IMR-90 (cell line): ENCODE measurements at regions not wholly inside any gene's neighbourhood (a gene's known extent, or its start where the extent isn't known, plus 50 kb on each side); places are given as distances from the start of the nearest gene placed in this dataset.

Experiments
- ATAC-seq: fragments of 200-7000 bp; cut with Tn5 transposase; 2 replicates; pipeline ENCODE4 v1.9.1; 2020; ENCODE audit warnings: low read depth, mild to moderate bottlenecking, moderate library complexity
- BruUV-seq: library from RNA; stranded (reverse); fragments of 400-500 nt; replicated peaks from 2 replicates; lab custom pipeline; 2021; lab: Mats Ljungman, UMichigan
- CTCF ChIA-PET: fragments of 300-600 bp; formaldehyde crosslinking; extraction: SDS; loops from one replicate; lab custom pipeline; 2021; ENCODE audit warnings: antibody characterized with exemption; lab: Yijun Ruan, JAX
- POLR2A ChIA-PET: fragments of 300-600 bp; sonication (Branson Sonifier 250); formaldehyde crosslinking; loops from one replicate; lab custom pipeline; 2022; ENCODE audit warnings: antibody characterized with exemption; ENCODE audit not compliant: unreplicated experiment; lab: Charles Lee
- DNase-seq: peaks from one replicate; pipeline ENCODE4 v3.0.0; 2013
- H2AFZ ChIP-seq: replicated peaks from 2 replicates; pipeline ENCODE3; 2013; ENCODE audit warnings: low read length, mild to moderate bottlenecking; ENCODE audit not compliant: poor library complexity
- H2AK5ac ChIP-seq: 2 replicates; pipeline ENCODE4 v1.6.1; 2013; ENCODE audit warnings: low read depth, low read length, inconsistent platforms
- H2AK9ac ChIP-seq: replicated peaks from 2 replicates; pipeline ENCODE3; 2013; ENCODE audit warnings: mild to moderate bottlenecking, low read depth, low read length, moderate library complexity; ENCODE audit not compliant: poor library complexity
- H2BK120ac ChIP-seq: 2 replicates; pipeline ENCODE4 v1.6.1; 2013; ENCODE audit warnings: low read depth, low read length, inconsistent platforms
- H2BK15ac ChIP-seq: 3 replicates; pipeline ENCODE4 v1.6.1; 2013; ENCODE audit warnings: low read depth, low read length, inconsistent platforms
- H2BK20ac ChIP-seq: 2 replicates; pipeline ENCODE4 v1.6.1; 2013; ENCODE audit warnings: low read depth, mild to moderate bottlenecking, inconsistent platforms, low read length, moderate library complexity
- H2BK5ac ChIP-seq: 2 replicates; pipeline ENCODE4 v1.6.1; 2013; ENCODE audit warnings: mild to moderate bottlenecking, low read depth, low read length, inconsistent platforms; ENCODE audit not compliant: poor library complexity, severe bottlenecking
- H3K14ac ChIP-seq: replicated peaks from 2 replicates; pipeline ENCODE4 v1.6.1; 2013; ENCODE audit warnings: low read depth, low read length, inconsistent platforms
- H3K18ac ChIP-seq: 2 replicates; pipeline ENCODE4 v1.6.1; 2013; ENCODE audit warnings: low read depth, low read length, control low read depth
- H3K23ac ChIP-seq: 2 replicates; pipeline ENCODE4 v1.6.1; 2013; ENCODE audit warnings: low read depth, low read length, inconsistent platforms
- H3K27ac ChIP-seq: 2 replicates; pipeline ENCODE4 v1.5.1; 2013; ENCODE audit warnings: mild to moderate bottlenecking, control low read depth, low read length; ENCODE audit not compliant: insufficient read depth
- H3K27me3 ChIP-seq: 2 replicates; pipeline ENCODE4 v1.6.1; 2013; ENCODE audit warnings: low read length; ENCODE audit not compliant: control insufficient read depth, insufficient read depth
- H3K36me3 ChIP-seq: 2 replicates; pipeline ENCODE4 v1.6.1; 2013; ENCODE audit warnings: low read length, mixed read lengths; ENCODE audit not compliant: control insufficient read depth, insufficient read depth
- H3K4ac ChIP-seq: 2 replicates; pipeline ENCODE4 v1.6.1; 2013; ENCODE audit warnings: low read depth, low read length, inconsistent platforms
- H3K4me1 ChIP-seq: 2 replicates; pipeline ENCODE4 v1.6.1; 2013; ENCODE audit warnings: low read length, mixed read lengths; ENCODE audit not compliant: control insufficient read depth, insufficient read depth
- H3K4me2 ChIP-seq: 2 replicates; pipeline ENCODE4 v1.6.1; 2013; ENCODE audit warnings: low read depth, mild to moderate bottlenecking, control low read depth, low read length, moderate library complexity
- H3K4me3 ChIP-seq: 2 replicates; pipeline ENCODE4 v1.5.1; 2013; ENCODE audit warnings: low read depth, mild to moderate bottlenecking, control low read depth, low read length, moderate library complexity; ENCODE audit not compliant: insufficient read depth
- H3K56ac ChIP-seq: 2 replicates; pipeline ENCODE4 v1.6.1; 2013; ENCODE audit warnings: low read length, inconsistent platforms; ENCODE audit not compliant: insufficient read depth; ENCODE audit errors: extremely low read depth
- H3K79me1 ChIP-seq, 2 experiments: 2 replicates each; pipeline ENCODE4 v1.6.1; 2013; ENCODE audit warnings: low read length in 2 of 2, inconsistent platforms in 1 of 2, low read depth in 1 of 2
- H3K9ac ChIP-seq: 2 replicates; pipeline ENCODE4 v1.6.1; 2013; ENCODE audit warnings: low read depth, low read length, control low read depth
- H3K9me1 ChIP-seq: 2 replicates; pipeline ENCODE4 v1.6.1; 2013; ENCODE audit warnings: low read length, inconsistent platforms; ENCODE audit not compliant: insufficient read depth
- H3K9me3 ChIP-seq: 2 replicates; pipeline ENCODE4 v1.6.1; 2013; ENCODE audit warnings: low read length; ENCODE audit not compliant: control insufficient read depth, insufficient read depth
- H4K20me1 ChIP-seq: 2 replicates; pipeline ENCODE4 v1.6.1; 2013; ENCODE audit warnings: low read length, inconsistent platforms; ENCODE audit not compliant: insufficient read depth
- H4K5ac ChIP-seq: 2 replicates; pipeline ENCODE4 v1.6.1; 2013; ENCODE audit warnings: mild to moderate bottlenecking, low read depth, low read length, control low read depth
- H4K8ac ChIP-seq, 2 experiments: 2 replicates each; pipeline ENCODE4 v1.6.1; 2013; ENCODE audit warnings: low read depth in 2 of 2, low read length in 2 of 2, control low read depth in 1 of 2, inconsistent platforms in 1 of 2
- H4K91ac ChIP-seq: 2 replicates; pipeline ENCODE4 v1.6.1; 2013; ENCODE audit warnings: low read depth, low read length, inconsistent platforms; ENCODE audit not compliant: insufficient read depth
- BHLHE40 ChIP-seq: fragments of 150-350 bp; IDR thresholded peaks from 2 replicates; pipeline ENCODE4 v1.6.1; 2016; ENCODE audit warnings: mild to moderate bottlenecking, low read depth, low read length
- CEBPB ChIP-seq: IDR thresholded peaks from 2 replicates; pipeline ENCODE4 v1.6.1; 2012; ENCODE audit warnings: low read depth, low read length, improper control_type of control experiment
- CHD1 ChIP-seq: IDR thresholded peaks from 2 replicates; pipeline ENCODE4 v1.6.1; 2012; ENCODE audit warnings: low read depth, low read length, improper control_type of control experiment
- FOS ChIP-seq: fragments of 150-350 bp; IDR thresholded peaks from 2 replicates; pipeline ENCODE4 v1.6.1; 2016; ENCODE audit warnings: low read depth, low read length
- MAFK ChIP-seq: IDR thresholded peaks from 2 replicates; pipeline ENCODE4 v1.6.1; 2012; ENCODE audit warnings: low read depth, low read length, improper control_type of control experiment
- MAZ ChIP-seq: IDR thresholded peaks from 2 replicates; pipeline ENCODE4 v1.6.1; 2012; ENCODE audit warnings: low read depth, mild to moderate bottlenecking, low read length, improper control_type of control experiment, moderate library complexity, borderline replicate concordance
- MXI1 ChIP-seq: IDR thresholded peaks from 2 replicates; pipeline ENCODE4 v1.6.1; 2012; ENCODE audit warnings: low read depth, mild to moderate bottlenecking, low read length, moderate library complexity, borderline replicate concordance
- NFE2L2 ChIP-seq: fragments of 150-350 bp; IDR thresholded peaks from 2 replicates; pipeline ENCODE4 v1.6.1; 2016; ENCODE audit warnings: low read depth, mild to moderate bottlenecking, low read length
- POLR2A ChIP-seq: IDR thresholded peaks from 2 replicates; pipeline ENCODE4 v1.6.1; 2012; ENCODE audit warnings: mild to moderate bottlenecking, low read depth, low read length
- RAD21 ChIP-seq: IDR thresholded peaks from 2 replicates; pipeline ENCODE4 v1.6.1; 2012; ENCODE audit warnings: low read length, improper control_type of control experiment
- RCOR1 ChIP-seq: IDR thresholded peaks from 2 replicates; pipeline ENCODE4 v1.6.1; 2012; ENCODE audit warnings: mild to moderate bottlenecking, low read length, improper control_type of control experiment; ENCODE audit not compliant: insufficient replicate concordance
- RFX5 ChIP-seq: IDR thresholded peaks from 2 replicates; pipeline ENCODE4 v1.8.0; 2012; ENCODE audit warnings: low read depth, mild to moderate bottlenecking, low read length, moderate library complexity
- SMC3 ChIP-seq: fragments of 150-350 bp; IDR thresholded peaks from 2 replicates; pipeline ENCODE4 v1.6.1; 2016; ENCODE audit warnings: low read depth, mild to moderate bottlenecking, antibody characterized with exemption, low read length, moderate library complexity
- WGBS, 2 experiments: methylation state at CpG; one replicate each; pipeline versions ENCODE4 v1.1.5 to v1.1.7; 2013; ENCODE audit warnings: missing lambda C conversion rate in 2 of 2; ENCODE audit not compliant: insufficient read length in 1 of 2; ENCODE audit errors: extremely low coverage in 2 of 2; 5-methylcytosine and 5-hydroxymethylcytosine counted together
- dilution Hi-C: fragments of 300-500 bp; cut with HindIII; formaldehyde crosslinking; loops from one replicate; pipeline ENCODE4 v1.14.3; 2018; ENCODE audit warnings: low sequenced_read_pairs; ENCODE audit not compliant: unreplicated experiment
- in situ Hi-C: fragments of 300-500 bp; cut with MboI; formaldehyde crosslinking; loops from 3 replicates; pipeline ENCODE4 v1.14.3; 2019; ENCODE audit warnings: low sequenced_read_pairs, inconsistent platforms, mixed read lengths
- intact Hi-C: fragments of 100-400 bp; cut with micrococcal nuclease; formaldehyde crosslinking; loops from 2 replicates; pipeline ENCODE4 v1.10.0; 2022
- TF ChIP-seq, protein P1 (sequence below): conservative IDR thresholded peaks from 2 replicates; pipeline ENCODE4 v1.5.1; 2012; ENCODE audit warnings: mild to moderate bottlenecking, low read depth, low read length, improper control_type of control experiment
- TF ChIP-seq, protein P2 (sequence below): fragments of 150-350 bp; IDR thresholded peaks from 2 replicates; pipeline ENCODE4 v1.6.1; 2016; ENCODE audit warnings: low read depth, mild to moderate bottlenecking, low read length, moderate library complexity, borderline replicate concordance
- TF ChIP-seq, protein P3 (sequence below): fragments of 150-350 bp; IDR thresholded peaks from 2 replicates; pipeline ENCODE4 v1.6.1; 2017; ENCODE audit warnings: mild to moderate bottlenecking, antibody characterized with exemption, low read length, low read depth

DNA sequence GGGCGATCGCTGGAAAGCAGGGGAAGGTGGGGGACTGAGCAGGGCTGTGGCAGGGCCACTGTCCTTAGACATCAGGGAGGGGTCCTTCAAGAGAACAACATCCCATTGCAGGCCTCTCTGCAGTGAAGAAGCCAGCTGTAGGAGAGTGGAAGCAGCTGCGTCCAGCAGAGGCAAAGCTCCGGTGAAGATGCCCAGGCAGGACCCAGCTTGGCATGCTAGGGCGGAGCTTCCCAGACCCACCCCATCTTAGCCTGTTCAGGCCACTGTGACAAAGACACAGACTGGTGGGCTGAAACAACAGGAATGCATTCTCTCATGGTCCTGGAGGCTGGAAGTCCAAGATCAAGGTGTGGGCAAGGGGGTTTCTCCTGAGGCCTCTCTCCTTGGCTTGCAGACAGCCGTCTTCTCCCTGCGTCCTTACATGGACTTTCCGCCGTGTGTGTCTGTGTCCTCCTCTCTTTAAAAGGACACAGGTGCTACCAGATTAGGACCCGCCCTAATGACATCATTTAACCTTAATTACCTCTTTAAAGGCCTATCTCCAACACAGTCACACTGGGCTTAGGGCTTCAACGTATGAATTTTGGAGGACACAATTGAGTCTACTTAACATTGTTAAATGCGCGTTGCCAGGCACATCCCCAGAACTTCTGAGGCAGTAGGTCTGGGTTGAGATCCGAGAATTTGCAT, 178.1 kb upstream of the GRB10 start:
- no peak overlapping the region for H4K5ac ChIP-seq
- DNase-seq = no peak
- no peak overlapping the region for H3K4me2 ChIP-seq
- no peak overlapping the region for H2AFZ ChIP-seq
- no peak overlapping the region for H3K9ac ChIP-seq
- no peak overlapping the region for H3K18ac ChIP-seq
- no peak overlapping the region for H3K23ac ChIP-seq
- H3K56ac ChIP-seq = no peak overlapping the region
- dilution Hi-C loops (no loop called here), intact Hi-C loops (no loop called here), in situ Hi-C loops (no loop called here)
- H4K8ac ChIP-seq = no peak overlapping the region
- H4K91ac ChIP-seq = no peak overlapping the region
- H2BK120ac ChIP-seq = no peak overlapping the region
- H4K20me1 ChIP-seq = no peaks in the 10 kb centered on the region
- ChIA-PET CTCF (interaction anchor here (0.6 kb wide), 1 partner anchor 177 kb away, joined by 3 read pairs; no protein-coding TSS in a partner anchor), POLR2A (no interaction called here)
- no peaks in the 10 kb centered on the region for H3K9me3 ChIP-seq
- TF ChIP-seq, protein P1, sequence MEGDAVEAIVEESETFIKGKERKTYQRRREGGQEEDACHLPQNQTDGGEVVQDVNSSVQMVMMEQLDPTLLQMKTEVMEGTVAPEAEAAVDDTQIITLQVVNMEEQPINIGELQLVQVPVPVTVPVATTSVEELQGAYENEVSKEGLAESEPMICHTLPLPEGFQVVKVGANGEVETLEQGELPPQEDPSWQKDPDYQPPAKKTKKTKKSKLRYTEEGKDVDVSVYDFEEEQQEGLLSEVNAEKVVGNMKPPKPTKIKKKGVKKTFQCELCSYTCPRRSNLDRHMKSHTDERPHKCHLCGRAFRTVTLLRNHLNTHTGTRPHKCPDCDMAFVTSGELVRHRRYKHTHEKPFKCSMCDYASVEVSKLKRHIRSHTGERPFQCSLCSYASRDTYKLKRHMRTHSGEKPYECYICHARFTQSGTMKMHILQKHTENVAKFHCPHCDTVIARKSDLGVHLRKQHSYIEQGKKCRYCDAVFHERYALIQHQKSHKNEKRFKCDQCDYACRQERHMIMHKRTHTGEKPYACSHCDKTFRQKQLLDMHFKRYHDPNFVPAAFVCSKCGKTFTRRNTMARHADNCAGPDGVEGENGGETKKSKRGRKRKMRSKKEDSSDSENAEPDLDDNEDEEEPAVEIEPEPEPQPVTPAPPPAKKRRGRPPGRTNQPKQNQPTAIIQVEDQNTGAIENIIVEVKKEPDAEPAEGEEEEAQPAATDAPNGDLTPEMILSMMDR = no peak
- TF ChIP-seq NFE2L2 = no peak
- TF ChIP-seq, protein P2, sequence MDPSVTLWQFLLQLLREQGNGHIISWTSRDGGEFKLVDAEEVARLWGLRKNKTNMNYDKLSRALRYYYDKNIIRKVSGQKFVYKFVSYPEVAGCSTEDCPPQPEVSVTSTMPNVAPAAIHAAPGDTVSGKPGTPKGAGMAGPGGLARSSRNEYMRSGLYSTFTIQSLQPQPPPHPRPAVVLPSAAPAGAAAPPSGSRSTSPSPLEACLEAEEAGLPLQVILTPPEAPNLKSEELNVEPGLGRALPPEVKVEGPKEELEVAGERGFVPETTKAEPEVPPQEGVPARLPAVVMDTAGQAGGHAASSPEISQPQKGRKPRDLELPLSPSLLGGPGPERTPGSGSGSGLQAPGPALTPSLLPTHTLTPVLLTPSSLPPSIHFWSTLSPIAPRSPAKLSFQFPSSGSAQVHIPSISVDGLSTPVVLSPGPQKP = no peak
- TF ChIP-seq CEBPB = no peak
- TF ChIP-seq RCOR1 = no peak
- no peak for TF ChIP-seq POLR2A
- no peak for TF ChIP-seq CHD1
- TF ChIP-seq, protein P3, sequence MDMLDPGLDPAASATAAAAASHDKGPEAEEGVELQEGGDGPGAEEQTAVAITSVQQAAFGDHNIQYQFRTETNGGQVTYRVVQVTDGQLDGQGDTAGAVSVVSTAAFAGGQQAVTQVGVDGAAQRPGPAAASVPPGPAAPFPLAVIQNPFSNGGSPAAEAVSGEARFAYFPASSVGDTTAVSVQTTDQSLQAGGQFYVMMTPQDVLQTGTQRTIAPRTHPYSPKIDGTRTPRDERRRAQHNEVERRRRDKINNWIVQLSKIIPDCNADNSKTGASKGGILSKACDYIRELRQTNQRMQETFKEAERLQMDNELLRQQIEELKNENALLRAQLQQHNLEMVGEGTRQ = no peak
- no peak for TF ChIP-seq RFX5
- no peak for TF ChIP-seq SMC3
- TF ChIP-seq FOS = no peak
- TF ChIP-seq MAFK = no peak
- TF ChIP-seq RAD21 = no peak
- no peak for TF ChIP-seq BHLHE40
- TF ChIP-seq MXI1 = no peak
- no peak for TF ChIP-seq MAZ
- no peaks in the 10 kb centered on the region for H3K4me1 ChIP-seq
- peaks cover 4% of the 10 kb centered on the region for H3K27me3 ChIP-seq
- no peak overlapping the region for H2BK15ac ChIP-seq
- 70% methylated on average over 7 of the region's 14 CpGs; no CpG with 5 or more reads in 1 of the 2 experiments for WGBS, 2 experiments
- H3K4me3 ChIP-seq = no peak overlapping the region
- ATAC-seq = no peak
- H2BK5ac ChIP-seq = no peak overlapping the region
- H3K14ac ChIP-seq = no peak overlapping the region
- no peak overlapping the region for H3K4ac ChIP-seq
- H3K27ac ChIP-seq = no peak overlapping the region
- H3K36me3 ChIP-seq = no peaks in the 10 kb centered on the region
- no TSS peak for BruUV-seq
- no peaks in the 10 kb centered on the region for H3K9me1 ChIP-seq
- no peak overlapping the region for H2AK5ac ChIP-seq
- H2AK9ac ChIP-seq = no peak overlapping the region
- H3K79me1 ChIP-seq = no peaks in the 10 kb centered on the region
- H2BK20ac ChIP-seq = no peak overlapping the region
